A172 (cell line): ENCODE measurements at regions not wholly inside any gene's neighbourhood (a gene's known extent, or its start where the extent isn't known, plus 50 kb on each side); places are given as distances from the start of the nearest gene placed in this dataset.
A peak's percentile ranks its signal among the peaks of the same experiment; 100 is the strongest.
"Not testable (repeated sequence)": the region's sequence is repeated elsewhere in the genome, so short reads cannot be mapped to it uniquely, and the experiment has no call there.

ENCODE experiments used
- DNase-seq: peaks from one replicate; pipeline ENCODE4 v3.0.0-alpha.2; 2015; ENCODE audit warnings: low spot score

DNA sequence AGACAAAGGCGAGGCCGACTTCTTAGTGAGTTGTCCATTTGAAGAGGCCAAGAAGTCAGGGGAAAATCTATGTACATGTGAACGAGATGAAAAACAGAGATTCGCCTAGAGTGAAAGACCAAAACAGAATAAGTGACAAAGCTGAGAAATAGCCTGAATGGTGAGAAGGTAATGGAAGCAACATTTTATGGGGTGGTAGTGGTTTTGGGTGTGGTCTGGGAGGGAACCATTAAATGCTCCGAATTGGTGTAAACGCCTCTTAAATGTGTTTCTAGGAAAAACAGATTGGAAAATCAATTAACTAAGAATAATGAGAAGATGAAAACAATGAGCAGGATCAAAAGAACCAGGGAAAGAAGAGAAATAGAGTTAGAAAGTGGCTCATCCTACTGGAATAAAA is 83.8 kb upstream of the MANSC4 start:
- DNase-seq, result no peak

DNA sequence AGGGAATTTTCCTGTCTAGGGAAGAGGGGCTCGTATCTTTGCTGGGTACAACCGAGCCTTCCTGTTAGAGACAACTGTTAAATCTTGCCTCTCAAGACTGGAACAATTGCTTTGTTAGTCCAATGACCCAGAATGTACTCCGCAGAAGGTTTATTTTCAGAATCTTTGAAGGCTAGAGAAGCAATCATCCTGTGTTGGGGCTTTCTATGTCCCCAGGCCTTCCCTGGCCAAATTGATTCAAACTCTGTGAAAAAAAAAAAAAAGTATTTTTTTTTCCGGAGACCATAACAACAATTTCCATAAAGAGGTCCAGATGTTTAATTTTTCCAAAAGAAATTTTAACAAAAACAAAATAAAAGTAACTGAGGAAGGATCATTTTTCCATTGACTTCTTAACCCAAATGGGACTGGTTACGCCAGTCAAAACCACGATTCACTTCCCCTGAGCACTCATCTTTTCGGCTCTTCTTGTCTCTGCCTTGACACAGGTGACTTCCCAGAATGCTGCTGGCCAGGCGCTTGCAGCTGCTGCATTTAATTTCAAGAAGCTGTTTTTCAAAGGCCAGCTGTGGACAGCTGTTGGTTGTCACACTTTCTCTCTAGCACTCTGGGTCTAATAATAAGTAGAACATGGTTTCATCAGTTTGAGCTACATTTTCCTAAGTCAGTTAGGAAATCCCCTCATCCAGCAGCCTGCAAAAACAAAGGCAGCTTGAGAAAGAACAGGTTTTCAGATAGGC is 81.6 kb upstream of the MANSC4 start:
- DNase-seq, result no peak

DNA sequence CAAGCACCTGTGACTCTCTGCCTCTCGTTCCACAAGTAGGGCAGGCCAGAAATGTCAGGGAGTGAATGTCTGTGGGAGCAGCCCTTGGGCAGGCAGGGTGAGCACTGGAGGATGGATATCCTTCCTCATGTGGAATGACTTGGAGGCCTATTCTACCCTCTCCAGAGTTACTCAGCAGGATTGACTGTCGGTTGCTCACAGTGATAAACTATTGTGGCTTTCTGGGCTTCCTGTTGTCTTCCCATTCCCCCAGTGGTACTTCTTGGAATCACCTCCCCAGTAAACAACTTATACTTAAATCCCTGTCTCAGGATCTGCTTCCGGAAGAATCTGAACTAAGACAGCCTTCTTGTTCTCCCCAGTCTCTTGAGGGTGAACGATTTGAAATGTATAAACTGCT is 79.6 kb upstream of the MANSC4 start:
- DNase-seq, result peak; percentile 26

DNA sequence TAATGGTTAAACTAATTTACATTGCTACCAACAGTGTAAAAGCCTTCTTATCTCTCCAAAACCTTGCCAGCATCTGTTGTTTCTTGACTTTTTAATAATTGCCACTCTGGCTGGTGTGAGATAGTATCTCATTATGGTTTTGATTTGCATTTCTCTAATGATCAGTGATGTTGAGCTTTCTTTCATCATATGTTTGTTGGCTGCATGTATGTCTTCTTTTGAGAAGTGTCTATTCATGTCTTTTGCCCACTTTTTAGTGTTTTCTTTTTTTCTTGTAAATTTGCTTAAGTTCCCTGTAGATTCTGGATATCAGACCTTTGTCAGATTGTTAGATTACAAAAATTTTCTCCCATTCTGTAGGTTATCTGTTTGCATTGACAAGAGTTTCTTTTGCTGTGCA is 77.0 kb upstream of the MANSC4 start:
- not testable (repeated sequence) for DNase-seq

DNA sequence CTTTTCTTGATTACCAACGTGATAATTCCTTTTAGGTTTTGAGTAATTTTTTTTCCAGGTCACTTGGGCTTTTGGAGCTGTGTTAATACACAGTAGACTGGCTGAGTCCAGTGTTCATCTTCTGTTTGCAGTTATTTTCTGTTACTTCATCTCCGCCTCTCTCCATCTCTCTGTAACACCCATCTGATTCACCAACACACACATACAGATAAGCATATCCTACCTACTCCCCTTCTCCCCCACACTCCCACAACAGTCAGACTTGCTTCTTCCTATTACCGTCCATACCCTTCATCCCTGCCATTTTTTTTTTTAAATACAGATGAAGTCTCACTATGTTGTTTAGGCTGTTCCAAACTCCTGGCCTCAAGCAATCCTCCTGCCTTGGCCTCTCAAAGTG is 72.7 kb upstream of the MANSC4 start:
- no peak for DNase-seq
